Fibroblast of the conjunctiva (primary cell): ENCODE measurements at regions not wholly inside any gene's neighbourhood (a gene's known extent, or its start where the extent isn't known, plus 50 kb on each side); places are given as distances from the start of the nearest gene placed in this dataset.
"Not testable (repeated sequence)": the region's sequence is repeated elsewhere in the genome, so short reads cannot be mapped to it uniquely, and the experiment has no call there.

Source experiments
- DNase-seq: peaks from one replicate; pipeline ENCODE4 v3.0.0-alpha.2; 2010; ENCODE audit warnings: low read depth

- DNase-seq, result peak; percentile 51
Measured at GRCh38 chr4:127479031-127479622, 153.6 kb upstream of the INTU start.

- DNase-seq, result no peak
Measured at GRCh38 chr4:127482049-127482448, 150.7 kb upstream of the INTU start.

GRCh38 chr4:127484117-127484516, 148.6 kb upstream of the INTU start:
- DNase-seq, result no peak

GRCh38 chr4:127486248-127486647, 146.5 kb upstream of the INTU start:
- DNase-seq, result no peak

- DNase-seq, result no peak
Measured at GRCh38 chr4:127491571-127491970, 141.2 kb upstream of the INTU start.

GRCh38 chr4:127496875-127497274, 135.9 kb upstream of the INTU start:
- not testable (repeated sequence) for DNase-seq

GRCh38 chr4:127498366-127498765, 134.4 kb upstream of the INTU start:
- DNase-seq, result peak; percentile 64

GRCh38 chr4:127500242-127500641, 132.5 kb upstream of the INTU start:
- no peak for DNase-seq

GRCh38 chr4:127501103-127501502, 131.7 kb upstream of the INTU start:
- DNase-seq, result no peak

GRCh38 chr4:127503111-127503510, 129.6 kb upstream of the INTU start:
- DNase-seq, result peak; percentile 82

- peak; percentile 84 for DNase-seq
Measured at GRCh38 chr4:127505203-127505602, 127.6 kb upstream of the INTU start.

- no peak for DNase-seq
Measured at GRCh38 chr4:127506283-127506682, 126.5 kb upstream of the INTU start.

GRCh38 chr4:127509155-127509554, 123.6 kb upstream of the INTU start:
- DNase-seq, result peak; percentile 83

GRCh38 chr4:127512672-127513071, 120.1 kb upstream of the INTU start:
- DNase-seq, result not testable (repeated sequence)

GRCh38 chr4:127515259-127515658, 117.5 kb upstream of the INTU start:
- not testable (repeated sequence) for DNase-seq

GRCh38 chr4:127518046-127518445, 114.7 kb upstream of the INTU start:
- no peak for DNase-seq

GRCh38 chr4:127521463-127521862, 111.3 kb upstream of the INTU start:
- DNase-seq, result no peak

- no peak for DNase-seq
Measured at GRCh38 chr4:127523369-127523768, 109.4 kb upstream of the INTU start.

GRCh38 chr4:127525608-127526007, 107.1 kb upstream of the INTU start:
- no peak for DNase-seq

GRCh38 chr4:127528302-127528701, 104.5 kb upstream of the INTU start:
- DNase-seq, result no peak

- DNase-seq, result not testable (repeated sequence)
Measured at GRCh38 chr4:127529879-127530278, 102.9 kb upstream of the INTU start.

- DNase-seq, result peak; percentile 76
Measured at GRCh38 chr4:127533028-127533700, 99.6 kb upstream of the INTU start.

- DNase-seq, result no peak
Measured at GRCh38 chr4:127534041-127534825, 98.5 kb upstream of the INTU start.
